Amygdala (tissue), 56 donors: ENCODE measurements at regions not wholly inside any gene's neighbourhood (a gene's known extent, or its start where the extent isn't known, plus 50 kb on each side); places are given as distances from the start of the nearest gene placed in this dataset.
A peak's percentile ranks its signal among the peaks of the same experiment; 100 is the strongest.

Experiments
- DNase-seq, 56 donors: peaks; one replicate each; lab custom pipeline; 2025; lab: John Stamatoyannopoulos, UW

DNA sequence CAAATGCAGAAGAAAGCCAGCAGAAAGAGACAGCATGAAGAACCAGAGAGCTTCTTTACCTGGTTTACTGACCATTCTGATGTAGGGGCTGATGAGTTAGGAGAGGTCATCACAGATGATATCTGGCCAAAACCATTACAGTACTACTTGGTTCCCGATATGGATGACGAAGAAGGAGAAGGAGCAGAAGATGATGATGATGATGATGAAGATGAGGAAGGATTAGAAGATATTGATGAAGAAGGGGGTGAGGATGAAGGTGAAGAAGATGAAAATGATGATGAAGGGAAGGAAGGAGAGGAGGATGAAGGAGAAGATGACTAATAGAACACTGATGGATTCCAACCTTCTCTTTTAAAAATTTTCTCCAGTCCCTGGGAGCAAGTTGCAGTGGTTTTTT is 178.2 kb upstream of the CRY1 start:
- no peak for DNase-seq

- DNase-seq: no peak
These were observed 182.2 kb upstream of the CRY1 start for GRCh38 chr12:107275530-107275929.

GRCh38 chr12:107277855-107278254 is 184.5 kb upstream of the CRY1 start:
- DNase-seq: no peak

GRCh38 chr12:107282628-107283027 is 189.3 kb upstream of the CRY1 start:
- DNase-seq: no peak

DNA sequence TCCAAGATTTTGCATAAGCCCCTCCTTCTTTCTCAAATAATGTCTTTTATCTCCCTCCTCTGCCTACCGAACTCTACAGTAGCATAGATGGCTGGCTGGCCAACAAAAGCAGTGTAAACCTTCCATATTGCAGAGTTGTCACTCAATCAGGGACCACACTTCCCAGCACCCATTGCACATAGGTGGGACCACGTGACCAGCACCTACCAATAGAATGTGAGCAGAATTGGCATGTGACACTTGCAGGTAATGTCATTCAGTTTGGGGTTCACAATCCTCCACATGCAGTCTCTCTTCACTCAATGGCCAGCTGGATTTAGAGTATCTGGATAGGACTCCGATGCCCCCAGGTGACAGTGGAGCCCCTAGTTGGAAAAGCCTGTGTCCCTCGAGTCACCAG is 190.3 kb upstream of the CRY1 start:
- no peak for DNase-seq

DNA sequence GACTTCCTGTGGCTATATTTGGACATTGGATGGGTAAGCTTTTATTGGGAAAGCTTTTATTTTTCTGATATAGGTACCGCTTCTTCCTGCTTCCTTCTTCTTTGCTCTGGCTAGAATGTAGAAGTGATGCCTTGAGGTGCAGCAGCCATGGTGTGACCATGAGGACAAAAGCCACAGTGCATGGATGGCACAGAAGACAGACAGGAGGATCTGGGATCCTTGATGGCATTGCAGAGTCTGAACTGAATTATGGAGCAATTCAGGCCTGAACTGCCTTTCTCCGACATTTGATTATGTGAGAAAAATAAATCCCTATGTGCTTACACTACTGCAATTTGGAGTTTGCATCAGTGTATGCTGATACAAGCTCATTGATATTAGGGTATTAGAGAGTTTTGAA is 191.3 kb upstream of the CRY1 start:
- no peak for DNase-seq

- DNase-seq: no peak
These were observed 194.4 kb upstream of the CRY1 start for GRCh38 chr12:107287436-107288413.

DNA sequence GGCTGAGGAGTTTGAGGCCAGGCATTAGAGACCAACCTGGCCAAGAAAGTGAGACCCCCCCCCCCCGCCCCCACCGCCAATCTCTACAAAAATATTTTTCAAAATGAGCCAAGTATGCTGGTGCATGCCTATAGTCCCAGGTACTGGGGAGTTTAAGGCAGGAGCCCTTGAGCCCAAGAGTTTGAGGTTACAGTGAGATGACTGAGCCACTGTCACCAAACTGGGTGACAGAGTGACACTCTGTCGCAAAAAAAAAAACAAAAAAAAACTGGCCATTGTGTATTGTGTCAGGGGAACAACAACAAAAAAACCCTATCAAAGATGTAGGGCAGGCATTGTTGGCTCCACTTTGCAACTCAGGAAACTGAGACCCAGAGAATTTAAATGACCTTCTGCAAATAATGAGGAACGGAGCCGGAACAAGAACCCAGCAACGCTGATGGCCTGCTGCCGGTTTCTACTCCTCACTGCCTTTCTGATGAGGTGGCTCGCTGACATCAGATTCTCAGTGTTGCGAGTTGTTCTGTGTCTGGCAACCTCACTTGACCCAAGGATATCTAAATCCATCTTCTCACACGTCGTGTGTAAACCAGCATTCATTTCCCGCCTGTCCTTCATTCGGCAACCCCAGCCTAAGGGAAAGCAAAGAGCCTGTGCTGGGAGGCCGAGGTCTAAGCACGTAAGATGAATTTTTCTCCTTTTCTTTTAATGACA is 195.2 kb upstream of the CRY1 start:
- no peak for DNase-seq

DNA sequence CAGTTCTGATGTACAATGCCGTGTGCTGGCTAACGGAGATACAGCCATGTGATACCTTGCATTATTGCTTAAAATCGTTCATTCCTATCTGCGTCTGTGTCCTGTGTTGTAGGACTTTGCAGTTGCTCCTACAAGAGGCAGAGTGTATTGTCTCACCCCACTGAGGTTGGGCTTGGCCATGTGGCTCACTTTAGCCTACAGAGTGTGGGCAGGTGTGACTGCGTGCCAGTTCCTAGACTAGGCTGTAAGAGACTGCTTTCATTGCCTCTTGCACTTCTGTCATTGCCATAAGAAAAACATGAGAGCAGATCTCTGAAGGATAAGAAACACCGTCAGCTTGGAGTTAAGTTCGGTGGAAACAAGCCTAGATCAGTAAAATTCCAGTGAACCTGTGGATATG is 197.7 kb upstream of the CRY1 start:
- no peak for DNase-seq

GRCh38 chr12:107296681-107297089 is 203.3 kb upstream of the CRY1 start:
- DNase-seq: no peak

GRCh38 chr12:107302649-107303341 is 209.4 kb upstream of the CRY1 start:
- no peak for DNase-seq

DNA sequence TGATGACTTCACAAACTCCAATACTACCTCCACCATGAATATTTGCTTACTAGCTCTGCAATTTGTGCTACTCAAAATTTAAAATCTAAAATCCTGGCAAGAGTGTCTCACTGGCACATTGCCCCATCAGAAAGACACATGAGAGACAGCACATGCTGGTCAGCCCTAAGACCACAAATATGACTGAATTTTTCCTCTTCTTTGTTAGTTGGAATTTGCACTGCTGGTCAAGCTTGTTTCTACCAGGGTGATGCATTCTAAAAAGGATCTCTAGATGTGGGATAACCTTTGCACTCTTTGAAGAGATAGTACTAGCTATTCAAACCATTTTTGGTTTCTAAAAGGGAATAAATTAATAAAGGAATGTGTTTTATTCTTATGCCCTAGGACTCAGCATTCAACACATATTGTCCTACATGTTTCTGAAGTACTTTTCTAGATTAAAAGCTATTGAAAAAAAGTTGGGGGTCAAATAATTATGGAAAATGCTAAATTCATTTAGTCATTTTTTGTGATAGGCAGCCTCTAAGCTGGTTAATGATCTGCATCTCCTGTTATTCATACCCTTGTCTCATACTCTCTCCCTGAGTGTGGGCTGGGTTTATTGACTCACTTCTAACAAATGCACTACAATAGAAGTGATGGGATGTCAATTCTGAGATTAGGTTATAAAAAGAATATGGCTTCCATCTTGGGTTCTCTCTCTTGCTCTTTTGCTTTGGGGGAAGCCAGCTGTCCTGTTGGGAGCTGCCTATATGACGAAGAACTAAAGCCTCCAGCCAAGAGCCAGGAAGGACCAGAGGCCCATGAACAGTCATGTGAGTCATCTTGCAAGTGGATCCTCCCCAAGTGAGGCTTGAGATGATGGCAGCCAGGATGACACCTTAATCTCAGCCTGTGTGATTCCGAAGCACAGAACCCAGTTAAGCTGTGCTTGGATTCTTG is 211.5 kb upstream of the CRY1 start:
- no peak for DNase-seq

- no peak for DNase-seq
These were observed 212.9 kb upstream of the CRY1 start for GRCh38 chr12:107306141-107306659.

DNA sequence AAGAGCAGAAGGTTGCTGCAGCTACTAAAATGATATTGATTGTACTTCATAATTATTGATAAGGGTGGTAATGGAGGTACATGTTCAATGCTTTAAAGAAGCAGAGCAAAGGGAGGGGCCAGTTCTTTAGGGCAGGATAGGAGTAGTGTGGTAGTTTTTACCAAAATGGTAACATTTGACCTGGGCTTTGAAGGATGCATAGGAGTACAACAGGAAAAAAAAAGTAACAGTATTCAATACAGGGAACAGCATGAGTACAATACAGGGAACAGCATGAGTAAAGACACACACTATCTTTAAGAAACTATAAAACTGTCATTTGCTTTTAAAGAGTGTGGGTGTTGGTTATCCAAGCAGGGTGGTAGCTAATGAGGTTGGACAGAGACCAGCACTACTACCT is 215.0 kb upstream of the CRY1 start:
- no peak for DNase-seq

DNA sequence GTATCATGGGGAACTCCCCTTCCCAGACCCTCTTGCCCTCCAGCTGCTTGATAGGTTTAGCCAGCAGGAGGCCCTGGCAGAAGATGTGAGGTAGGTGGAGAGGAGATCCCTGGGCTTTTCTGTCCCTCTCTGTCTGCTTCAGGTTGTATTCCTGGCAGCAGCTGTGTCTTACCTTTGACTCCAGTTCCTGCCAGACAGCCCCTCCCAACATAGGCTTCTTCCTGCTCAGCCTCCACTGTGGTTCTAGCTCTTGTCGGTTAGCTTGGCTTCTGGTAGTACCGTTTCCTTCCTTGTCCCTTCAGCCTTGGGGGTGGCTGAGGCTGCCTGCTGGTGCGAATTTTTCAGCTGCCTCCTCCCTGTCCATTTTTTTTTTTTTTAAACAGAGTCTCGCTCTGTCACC is 215.7 kb upstream of the CRY1 start:
- no peak for DNase-seq

DNA sequence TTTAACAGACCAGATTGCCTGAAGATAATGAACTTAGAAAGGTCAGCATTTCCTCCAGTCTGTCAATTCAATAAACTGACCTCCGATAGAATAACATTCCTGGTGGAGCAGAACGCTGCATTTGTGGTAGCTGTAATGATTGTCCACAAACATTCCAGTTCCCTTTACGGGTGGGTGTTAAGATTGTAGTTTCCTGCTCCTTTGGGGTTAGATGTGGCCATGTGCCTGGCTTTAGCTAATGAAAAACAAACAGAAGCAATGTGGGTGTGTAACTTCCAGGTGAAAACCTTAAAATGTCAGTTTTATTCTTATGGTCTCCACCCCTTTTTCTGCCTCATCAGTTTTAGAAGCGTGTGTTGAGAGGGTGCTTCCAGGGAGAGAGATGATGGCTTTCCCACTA is 217.3 kb upstream of the CRY1 start:
- DNase-seq: no peak

DNA sequence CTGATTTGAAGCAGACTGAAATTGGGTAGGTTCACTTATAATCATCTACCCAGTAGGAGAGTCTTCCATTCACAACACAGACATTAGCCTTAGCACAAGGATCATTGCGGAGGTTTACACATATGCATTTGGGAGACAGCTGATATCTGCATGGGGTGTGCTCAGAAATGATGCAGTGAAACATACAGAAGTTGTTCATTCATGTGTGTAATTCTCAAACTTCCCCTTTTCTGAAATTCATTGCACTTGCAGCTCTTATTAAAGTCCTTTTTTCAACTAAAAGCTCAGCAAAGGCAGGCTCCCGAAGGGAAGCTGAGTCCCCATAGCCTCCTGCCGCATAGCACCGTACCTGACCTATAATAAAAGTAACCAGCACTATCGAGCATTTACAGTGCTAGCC is 218.3 kb upstream of the CRY1 start:
- DNase-seq: no peak

DNA sequence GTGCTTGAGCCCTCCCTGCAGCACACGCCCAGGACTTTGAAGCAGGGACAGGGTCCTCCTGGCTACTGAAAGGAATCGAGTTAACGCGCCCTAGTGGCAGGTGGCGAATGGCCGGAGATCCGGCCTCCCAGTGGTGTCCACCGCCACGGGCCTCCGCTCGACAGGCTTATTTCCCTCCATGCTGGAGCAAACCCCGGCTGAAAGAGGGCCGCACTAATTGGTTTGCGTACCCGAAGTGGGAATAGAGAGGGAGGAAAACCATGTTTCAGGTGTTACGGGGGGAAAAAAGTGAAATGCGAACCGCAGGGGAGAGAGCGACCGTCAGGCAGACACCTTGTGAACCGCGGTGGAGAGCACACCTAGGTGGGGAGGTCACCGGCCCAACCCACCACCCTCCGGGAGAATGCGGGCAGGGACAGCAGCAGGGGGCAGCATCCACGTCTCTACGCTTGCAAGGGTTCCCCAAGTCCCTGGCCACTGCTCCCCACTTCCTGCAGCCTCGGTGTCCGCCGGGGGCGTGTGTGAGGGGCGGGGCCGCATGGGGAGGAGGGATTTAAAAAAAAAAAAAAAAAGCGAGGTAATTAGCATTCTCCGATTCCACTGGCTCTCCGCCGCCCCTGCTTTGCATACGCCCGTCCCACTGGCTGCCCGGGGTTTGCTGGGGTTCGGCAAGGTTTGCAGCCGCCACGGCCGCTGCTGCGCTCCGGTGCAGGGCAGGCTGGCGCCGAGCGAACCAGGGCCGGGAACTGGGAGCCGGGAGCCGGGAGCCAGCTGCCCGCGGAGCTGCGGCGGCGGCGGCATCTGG is 224.6 kb upstream of the CRY1 start:
- peak in 33 of 56 donors; percentile 3 to 59 (median 27) for DNase-seq

- peak in 1 of 56 donors; percentile 0 for DNase-seq
These were observed 225.1 kb upstream of the CRY1 start for GRCh38 chr12:107318556-107318805.
